PC-3 (cell line): ENCODE measurements at regions not wholly inside any gene's neighbourhood (a gene's known extent, or its start where the extent isn't known, plus 50 kb on each side); places are given as distances from the start of the nearest gene placed in this dataset.

ENCODE experiments used
- EZH2 ChIP-seq: fragments of 300-600 bp; sonication (generic); IDR thresholded peaks from one replicate; pipeline ENCODE4 v1.6.1; 2017; ENCODE audit warnings: antibody characterized with exemption, mild to moderate bottlenecking, low read length; ENCODE audit not compliant: unreplicated experiment
- EZH2phosphoT487 ChIP-seq: fragments of 300-600 bp; sonication (generic); IDR thresholded peaks from 2 replicates; pipeline ENCODE4 v1.6.1; 2018; ENCODE audit warnings: mild to moderate bottlenecking, antibody characterized with exemption, low read length, borderline replicate concordance
- TF ChIP-seq, protein P1 (sequence below): fragments of 300-600 bp; sonication (generic); conservative IDR thresholded peaks from 2 replicates; pipeline ENCODE4 v1.5.1; 2017; ENCODE audit warnings: antibody characterized with exemption, low read depth, mild to moderate bottlenecking, low read length

GRCh38 chr5:30041831-30042385 lies 1151.6 kb upstream of the CDH6 start:
- TF ChIP-seq, protein P1, sequence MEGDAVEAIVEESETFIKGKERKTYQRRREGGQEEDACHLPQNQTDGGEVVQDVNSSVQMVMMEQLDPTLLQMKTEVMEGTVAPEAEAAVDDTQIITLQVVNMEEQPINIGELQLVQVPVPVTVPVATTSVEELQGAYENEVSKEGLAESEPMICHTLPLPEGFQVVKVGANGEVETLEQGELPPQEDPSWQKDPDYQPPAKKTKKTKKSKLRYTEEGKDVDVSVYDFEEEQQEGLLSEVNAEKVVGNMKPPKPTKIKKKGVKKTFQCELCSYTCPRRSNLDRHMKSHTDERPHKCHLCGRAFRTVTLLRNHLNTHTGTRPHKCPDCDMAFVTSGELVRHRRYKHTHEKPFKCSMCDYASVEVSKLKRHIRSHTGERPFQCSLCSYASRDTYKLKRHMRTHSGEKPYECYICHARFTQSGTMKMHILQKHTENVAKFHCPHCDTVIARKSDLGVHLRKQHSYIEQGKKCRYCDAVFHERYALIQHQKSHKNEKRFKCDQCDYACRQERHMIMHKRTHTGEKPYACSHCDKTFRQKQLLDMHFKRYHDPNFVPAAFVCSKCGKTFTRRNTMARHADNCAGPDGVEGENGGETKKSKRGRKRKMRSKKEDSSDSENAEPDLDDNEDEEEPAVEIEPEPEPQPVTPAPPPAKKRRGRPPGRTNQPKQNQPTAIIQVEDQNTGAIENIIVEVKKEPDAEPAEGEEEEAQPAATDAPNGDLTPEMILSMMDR = no peak
- no peak for TF ChIP-seq EZH2
- TF ChIP-seq EZH2phosphoT487 = no peak
